ENCODE measurements at regions not wholly inside any gene's neighbourhood (a gene's known extent, or its start where the extent isn't known, plus 50 kb on each side); places are given as distances from the start of the nearest gene placed in this dataset.

DNA sequence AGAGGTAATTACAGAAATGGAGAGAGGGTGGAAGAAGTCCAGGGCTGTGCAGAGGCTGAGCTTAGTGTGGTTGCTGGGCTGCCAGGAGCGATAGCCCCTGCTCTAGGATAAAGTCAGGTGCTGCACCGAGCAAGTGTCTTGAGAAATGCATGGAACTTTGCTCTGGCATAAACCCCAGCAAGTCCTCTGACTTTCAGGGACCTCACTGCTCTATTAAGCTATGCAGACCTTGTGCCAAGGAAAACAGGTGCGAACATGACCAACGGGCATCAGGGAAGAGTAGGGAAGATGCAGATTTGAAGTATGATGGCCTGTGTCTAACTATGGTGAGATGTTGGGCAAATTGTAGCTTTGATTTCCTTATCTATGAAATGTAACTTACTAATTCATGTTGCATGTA is 416.8 kb downstream of the NR2F2 start:
- TF ChIP-seq CTCF (IDR thresholded peaks at IDR 0.05), result no peak
- Mint-ChIP-seq H3K9me3 (ENCODE audit: unreplicated experiment) (no peaks in the 10 kb centered on the region), H3K36me3 (ENCODE audit: unreplicated experiment) (no peaks in the 10 kb centered on the region), H3K27ac (ENCODE audit: unreplicated experiment) (no peak overlapping the region), H3K27me3 (ENCODE audit: unreplicated experiment) (no peaks in the 10 kb centered on the region), H3K4me1 (ENCODE audit: unreplicated experiment) (no peaks in the 10 kb centered on the region), H3K4me3 (ENCODE audit: unreplicated experiment) (no peak overlapping the region)
- DNase-seq (ENCODE audit: extremely low spot score, unreplicated experiment), result no peak

GRCh38 chr15:96750361-96750760 is 419.9 kb downstream of the NR2F2 start:
- no peaks in the 10 kb centered on the region for H3K9me3 Mint-ChIP-seq (ENCODE audit: unreplicated experiment)
- no peak for TF ChIP-seq CTCF (IDR thresholded peaks at IDR 0.05)

DNA sequence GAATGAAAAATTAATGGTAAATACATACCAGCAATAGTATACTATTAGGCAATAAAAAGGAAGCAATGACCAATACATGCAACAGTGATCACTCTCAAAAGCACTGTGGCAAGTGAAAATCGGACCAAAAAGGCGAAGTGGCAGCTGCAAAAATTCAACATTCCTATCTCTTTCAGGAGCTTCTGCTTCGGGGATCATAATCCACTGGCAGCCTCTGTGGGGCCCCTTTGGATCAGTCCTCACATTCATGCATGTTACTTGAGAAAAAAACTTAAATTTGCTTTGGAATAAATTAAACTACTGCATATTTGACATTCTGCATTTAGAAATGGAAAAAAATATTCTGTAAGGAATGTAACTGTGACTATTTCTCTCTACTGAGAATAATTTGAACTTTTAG is 425.6 kb downstream of the NR2F2 start:
- H3K9me3 Mint-ChIP-seq (ENCODE audit: unreplicated experiment), result peaks cover 13% of the 10 kb centered on the region
- no peaks in the 10 kb centered on the region for H3K27me3 Mint-ChIP-seq (ENCODE audit: unreplicated experiment)
- no peak overlapping the region for H3K4me3 Mint-ChIP-seq (ENCODE audit: unreplicated experiment)
- no peak for DNase-seq (ENCODE audit: extremely low spot score, unreplicated experiment)
- no peaks in the 10 kb centered on the region for H3K36me3 Mint-ChIP-seq (ENCODE audit: unreplicated experiment)
- H3K4me1 Mint-ChIP-seq (ENCODE audit: unreplicated experiment), result no peaks in the 10 kb centered on the region
- TF ChIP-seq CTCF (IDR thresholded peaks at IDR 0.05), result no peak
- H3K27ac Mint-ChIP-seq (ENCODE audit: unreplicated experiment), result no peak overlapping the region

More at GRCh38 chr15:96750361-96750760, 419.9 kb downstream of the NR2F2 start:
- H3K27me3 Mint-ChIP-seq (ENCODE audit: unreplicated experiment), result no peaks in the 10 kb centered on the region
- no peak for DNase-seq (ENCODE audit: extremely low spot score, unreplicated experiment)
- no peaks in the 10 kb centered on the region for H3K4me1 Mint-ChIP-seq (ENCODE audit: unreplicated experiment)
- H3K36me3 Mint-ChIP-seq (ENCODE audit: unreplicated experiment), result no peaks in the 10 kb centered on the region
- no peak overlapping the region for H3K4me3 Mint-ChIP-seq (ENCODE audit: unreplicated experiment)
- H3K27ac Mint-ChIP-seq (ENCODE audit: unreplicated experiment), result no peak overlapping the region

GRCh38 chr15:96756656-96757055 is 426.2 kb downstream of the NR2F2 start:
- Mint-ChIP-seq H3K36me3 (ENCODE audit: unreplicated experiment) (no peaks in the 10 kb centered on the region), H3K4me1 (ENCODE audit: unreplicated experiment) (no peaks in the 10 kb centered on the region), H3K4me3 (ENCODE audit: unreplicated experiment) (no peak overlapping the region), H3K27ac (ENCODE audit: unreplicated experiment) (no peak overlapping the region), H3K27me3 (ENCODE audit: unreplicated experiment) (no peaks in the 10 kb centered on the region), H3K9me3 (ENCODE audit: unreplicated experiment) (peaks cover 13% of the 10 kb centered on the region)
- TF ChIP-seq CTCF (IDR thresholded peaks at IDR 0.05), result no peak
- no peak for DNase-seq (ENCODE audit: extremely low spot score, unreplicated experiment)

DNA sequence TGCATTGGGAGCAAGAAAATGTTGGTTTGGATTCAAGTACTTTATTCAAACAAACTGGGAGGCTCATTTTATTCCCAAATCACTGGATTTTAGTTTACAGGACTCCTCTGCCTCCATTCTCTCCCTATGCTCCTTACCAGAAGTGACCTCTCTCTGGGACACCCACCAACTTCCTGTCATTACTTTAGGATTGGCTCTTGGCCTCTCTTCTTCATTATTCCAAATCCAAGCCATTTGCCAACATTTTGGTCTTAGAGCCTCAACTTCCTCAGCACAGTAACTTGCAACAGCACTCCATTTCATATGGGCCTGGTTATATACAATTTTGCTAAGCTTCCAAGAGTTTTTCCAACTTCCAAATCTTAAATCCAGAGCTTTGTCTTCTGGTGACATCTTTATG is 432.1 kb downstream of the NR2F2 start:
- no peaks in the 10 kb centered on the region for H3K36me3 Mint-ChIP-seq (ENCODE audit: unreplicated experiment)
- no peaks in the 10 kb centered on the region for H3K27me3 Mint-ChIP-seq (ENCODE audit: unreplicated experiment)
- TF ChIP-seq CTCF (IDR thresholded peaks at IDR 0.05), result no peak
- H3K27ac Mint-ChIP-seq (ENCODE audit: unreplicated experiment), result no peak overlapping the region
- H3K4me1 Mint-ChIP-seq (ENCODE audit: unreplicated experiment), result no peaks in the 10 kb centered on the region
- H3K9me3 Mint-ChIP-seq (ENCODE audit: unreplicated experiment), result peaks cover 13% of the 10 kb centered on the region
- no peak for DNase-seq (ENCODE audit: extremely low spot score, unreplicated experiment)
- no peak overlapping the region for H3K4me3 Mint-ChIP-seq (ENCODE audit: unreplicated experiment)

Data from osteocyte (in vitro differentiated cells).